ENCODE measurements at regions not wholly inside any gene's neighbourhood (a gene's known extent, or its start where the extent isn't known, plus 50 kb on each side); places are given as distances from the start of the nearest gene placed in this dataset.

GRCh38 chr1:59146651-59147358 is 150.1 kb upstream of the FGGY start:
- Histone ChIP-seq H3K79me1 (ENCODE audit: low read depth, low read length) (no peaks in the 10 kb centered on the region), H2BK5ac (ENCODE audit: low read depth, low read length) (peak overlapping the region; percentile 16; the same call in 1 of the 2 replicates), H2BK120ac (replicated peaks; ENCODE audit: low read depth, low read length) (no peak overlapping the region), H3K27ac (ENCODE audit: low read depth, low read length) (no peak overlapping the region), H3K23me2 (ENCODE audit: low read depth, low read length) (peaks cover 8% of the 10 kb centered on the region; the same call in 1 of the 2 replicates), H3K9ac (replicated peaks in 1 of 4; ENCODE audit: extremely low read depth in 1 of 4, low read depth in 3 of 4, low read length in 3 of 4) (peak overlapping the region in 1 of 4 experiments; percentile 22; a peak in 2 of 7 replicates), H3K4me1 (replicated peaks in 1 of 4; ENCODE audit: control insufficient read depth in 3 of 4, insufficient read depth in 4 of 4, low read length in 3 of 4) (peaks cover 5 to 18% (median 11%) of the 10 kb centered on the region in 4 experiments; a peak in 6 of 7 replicates), H3K36me3 (ENCODE audit: control insufficient read depth in 2 of 4, insufficient read depth in 4 of 4, low read length in 3 of 4) (no peaks in the 10 kb centered on the region), H4K91ac (replicated peaks; ENCODE audit: insufficient read length, low read length) (no peak overlapping the region), H2BK12ac (ENCODE audit: low read depth, low read length) (peak overlapping the region; percentile 75; the same call in 1 of the 2 replicates), H3K4me3 (ENCODE audit: extremely low read depth in 1 of 4, insufficient read depth in 2 of 4, low read depth in 3 of 4, low read length in 4 of 4) (peak overlapping the region; percentile 35 to 62 (median 38)), H3K23ac (ENCODE audit: insufficient read length) (no peak overlapping the region), H3K27me3 (replicated peaks in 1 of 4; ENCODE audit: control insufficient read depth in 3 of 4, extremely low read depth in 1 of 4, insufficient read depth in 3 of 4, low read length in 3 of 4) (peaks cover 0 to 8% (median 1%) of the 10 kb centered on the region in 4 experiments; a peak in 3 of 7 replicates), H3K4me2 (ENCODE audit: insufficient read depth in 1 of 2, low read depth in 2 of 2, low read length in 2 of 2) (peak overlapping the region; percentile 75 to 81), H3K4ac (replicated peaks; ENCODE audit: insufficient read length, low read depth, low read length) (no peak overlapping the region), H2BK15ac (ENCODE audit: low read length) (0 out of 2 replicates have a peak overlapping the region, but pooled peaks have one; percentile 31), H3K56ac (replicated peaks; ENCODE audit: insufficient read length, low read depth, low read length) (no peak overlapping the region), H4K20me1 (replicated peaks in 1 of 2; ENCODE audit: control insufficient read depth in 1 of 2, insufficient read depth in 2 of 2, low read length in 2 of 2) (no peaks in the 10 kb centered on the region), H2BK20ac (ENCODE audit: low read length) (peak overlapping the region; percentile 87), H3K14ac (ENCODE audit: insufficient read length) (no peak overlapping the region), H4K5ac (ENCODE audit: insufficient read length, low read depth, low read length) (peak overlapping the region; percentile 5), H3K9me3 (ENCODE audit: insufficient read depth in 2 of 2, low read depth in 1 of 2, low read length in 1 of 2) (no peaks in the 10 kb centered on the region), H2AFZ (ENCODE audit: low read length) (peak overlapping the region; percentile 80; the same call in 1 of the 2 replicates), H3K79me2 (ENCODE audit: control insufficient read depth in 1 of 2, insufficient read depth in 2 of 2, low read length in 2 of 2) (no peaks in the 10 kb centered on the region), H3K18ac (ENCODE audit: extremely low read depth, low read length) (peak overlapping the region; percentile 71), H2AK5ac (ENCODE audit: low read depth, low read length) (no peak overlapping the region), H4K8ac (ENCODE audit: extremely low read depth, insufficient read depth, low read length) (peak overlapping the region; percentile 84)
- ChIA-PET CTCF (ENCODE audit: partially characterized antibody) (interaction anchor here (0.7 kb wide), 1 partner anchor 572 kb away, joined by 3 read pairs; no protein-coding TSS in a partner anchor), POLR2A (ENCODE audit: partially characterized antibody) (interaction anchor here (0.9 kb wide), 1 partner anchor 363 kb away, joined by 3 read pairs; the partner anchor contains the start of gene JUN)
- FAIRE-seq (no peak), DNase-seq (ENCODE audit: low read depth in 1 of 2, low spot score in 2 of 2) (peak in 1 of 2 experiments; percentile 84)
- 12% methylated on average over 37 of the region's 52 CpGs; no CpG with 5 or more reads in 1 of the 2 experiments for WGBS, 2 experiments (ENCODE audit: extremely low coverage in 1 of 2, insufficient coverage in 1 of 2, insufficient read length in 1 of 2, insufficient replicate concordance in 2 of 2, low coverage in 1 of 2, low lambda C conversion rate in 2 of 2, missing lambda C conversion rate in 1 of 2)
- TF ChIP-seq JUND (IDR thresholded peaks at IDR 0.05; ENCODE audit: low read length) = no peak
- no peak for TF ChIP-seq CREB1 (IDR thresholded peaks at IDR 0.05)
- no peak for TF ChIP-seq NRF1 (IDR thresholded peaks at IDR 0.05; ENCODE audit: low read depth, low read length)
- TF ChIP-seq, protein P1, sequence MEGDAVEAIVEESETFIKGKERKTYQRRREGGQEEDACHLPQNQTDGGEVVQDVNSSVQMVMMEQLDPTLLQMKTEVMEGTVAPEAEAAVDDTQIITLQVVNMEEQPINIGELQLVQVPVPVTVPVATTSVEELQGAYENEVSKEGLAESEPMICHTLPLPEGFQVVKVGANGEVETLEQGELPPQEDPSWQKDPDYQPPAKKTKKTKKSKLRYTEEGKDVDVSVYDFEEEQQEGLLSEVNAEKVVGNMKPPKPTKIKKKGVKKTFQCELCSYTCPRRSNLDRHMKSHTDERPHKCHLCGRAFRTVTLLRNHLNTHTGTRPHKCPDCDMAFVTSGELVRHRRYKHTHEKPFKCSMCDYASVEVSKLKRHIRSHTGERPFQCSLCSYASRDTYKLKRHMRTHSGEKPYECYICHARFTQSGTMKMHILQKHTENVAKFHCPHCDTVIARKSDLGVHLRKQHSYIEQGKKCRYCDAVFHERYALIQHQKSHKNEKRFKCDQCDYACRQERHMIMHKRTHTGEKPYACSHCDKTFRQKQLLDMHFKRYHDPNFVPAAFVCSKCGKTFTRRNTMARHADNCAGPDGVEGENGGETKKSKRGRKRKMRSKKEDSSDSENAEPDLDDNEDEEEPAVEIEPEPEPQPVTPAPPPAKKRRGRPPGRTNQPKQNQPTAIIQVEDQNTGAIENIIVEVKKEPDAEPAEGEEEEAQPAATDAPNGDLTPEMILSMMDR (IDR thresholded peaks at IDR 0.05; ENCODE audit: control extremely low read depth in 1 of 3, insufficient read depth in 1 of 3, low read depth in 1 of 3, low read length in 3 of 3) = peak in 1 of 3 experiments; percentile 11; a peak in 1 of 4 replicates
- TF ChIP-seq SRF (IDR thresholded peaks at IDR 0.05; ENCODE audit: low read depth, low read length) = no peak
- TF ChIP-seq POLR2AphosphoS5 (IDR thresholded peaks at IDR 0.05; ENCODE audit: low read depth, low read length) = no peak
- TF ChIP-seq, protein P2, sequence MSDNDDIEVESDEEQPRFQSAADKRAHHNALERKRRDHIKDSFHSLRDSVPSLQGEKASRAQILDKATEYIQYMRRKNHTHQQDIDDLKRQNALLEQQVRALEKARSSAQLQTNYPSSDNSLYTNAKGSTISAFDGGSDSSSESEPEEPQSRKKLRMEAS (IDR thresholded peaks at IDR 0.05) = no peak
- no peak for TF ChIP-seq SIX5 (IDR thresholded peaks at IDR 0.05; ENCODE audit: low read depth, low read length)
- TF ChIP-seq GTF2F1 (IDR thresholded peaks at IDR 0.05; ENCODE audit: borderline replicate concordance, low read depth, low read length) = no peak
- no peak for TF ChIP-seq CEBPB (IDR thresholded peaks at IDR 0.05; ENCODE audit: low read depth, low read length)

All from H1 (cell line).